ENCODE measurements at regions not wholly inside any gene's neighbourhood (a gene's known extent, or its start where the extent isn't known, plus 50 kb on each side); places are given as distances from the start of the nearest gene placed in this dataset.

- CTCF ChIA-PET: no interaction called here
- Histone ChIP-seq H2AFZ (replicated peaks; ENCODE audit: low read length, poor library complexity) (no peak overlapping the region), H3K9me3 (ENCODE audit: control insufficient read depth, insufficient read depth, low read length) (no peaks in the 10 kb centered on the region), H3K9me1 (ENCODE audit: insufficient read depth, low read length) (no peaks in the 10 kb centered on the region), H3K4me1 (ENCODE audit: control insufficient read depth, insufficient read depth, low read length) (no peaks in the 10 kb centered on the region), H3K9ac (ENCODE audit: low read depth, low read length) (no peak overlapping the region), H4K91ac (ENCODE audit: insufficient read depth, low read depth, low read length) (no peak overlapping the region), H2BK5ac (ENCODE audit: low read depth, low read length, poor library complexity, severe bottlenecking) (no peak overlapping the region), H3K79me1 (ENCODE audit: low read depth in 1 of 2, low read length in 2 of 2) (no peaks in the 10 kb centered on the region), H3K4me2 (ENCODE audit: low read depth, low read length) (no peak overlapping the region), H4K5ac (ENCODE audit: low read depth, low read length) (no peak overlapping the region), H3K56ac (ENCODE audit: extremely low read depth, insufficient read depth, low read length) (no peak overlapping the region), H3K27me3 (ENCODE audit: control insufficient read depth, insufficient read depth, low read length) (no peaks in the 10 kb centered on the region), H4K20me1 (ENCODE audit: insufficient read depth, low read length) (no peaks in the 10 kb centered on the region), H2BK120ac (ENCODE audit: low read depth, low read length) (no peak overlapping the region), H3K23ac (ENCODE audit: low read depth, low read length) (no peak overlapping the region), H3K27ac (ENCODE audit: insufficient read depth, low read length) (no peak overlapping the region), H3K18ac (ENCODE audit: low read depth, low read length) (no peak overlapping the region), H3K4ac (ENCODE audit: low read depth, low read length) (no peak overlapping the region), H2BK20ac (ENCODE audit: low read depth, low read length) (no peak overlapping the region), H2AK9ac (replicated peaks; ENCODE audit: low read depth, low read length, poor library complexity) (no peak overlapping the region), H4K8ac (ENCODE audit: low read depth in 2 of 2, low read length in 2 of 2) (no peak overlapping the region), H2AK5ac (ENCODE audit: low read depth, low read length) (no peak overlapping the region), H3K14ac (replicated peaks; ENCODE audit: low read depth, low read length) (no peak overlapping the region), H3K36me3 (ENCODE audit: control insufficient read depth, insufficient read depth, low read length) (no peaks in the 10 kb centered on the region), H2BK15ac (ENCODE audit: low read depth, low read length) (no peak overlapping the region), H3K4me3 (ENCODE audit: insufficient read depth, low read depth, low read length) (no peak overlapping the region)
- intact Hi-C loops (cut with micrococcal nuclease) (no loop called here), dilution Hi-C loops (cut with HindIII; ENCODE audit: low sequenced_read_pairs, unreplicated experiment) (no loop called here), in situ Hi-C loops (cut with MboI; ENCODE audit: low sequenced_read_pairs) (no loop called here)
- DNase-seq: no peak
- POLR2A ChIA-PET (ENCODE audit: unreplicated experiment): no interaction called here
- ATAC-seq (ENCODE audit: low read depth): no peak
- no TSS peak for BruUV-seq (replicated peaks)
- WGBS, 2 experiments (ENCODE audit: extremely low coverage in 2 of 2, insufficient read length in 1 of 2): no CpG with 5 or more reads among the region's 5 CpGs
- TF ChIP-seq CEBPB (IDR thresholded peaks at IDR 0.05; ENCODE audit: low read depth, low read length) (no peak), RAD21 (IDR thresholded peaks at IDR 0.05; ENCODE audit: low read length) (no peak), MXI1 (IDR thresholded peaks at IDR 0.05; ENCODE audit: borderline replicate concordance, low read depth, low read length) (no peak), BHLHE40 (IDR thresholded peaks at IDR 0.05; ENCODE audit: low read depth, low read length) (no peak), SMC3 (IDR thresholded peaks at IDR 0.05; ENCODE audit: low read depth, low read length) (no peak), FOS (IDR thresholded peaks at IDR 0.05; ENCODE audit: low read depth, low read length) (no peak), CTCF (conservative IDR thresholded peaks at IDR 0.05; ENCODE audit: low read depth, low read length) (no peak), RCOR1 (IDR thresholded peaks at IDR 0.05; ENCODE audit: insufficient replicate concordance, low read length) (no peak)
Observed at GRCh38 chr21:15219039-15219438, 154.2 kb upstream of the NRIP1 start.

Measured in IMR-90 (cell line).